ENCODE measurements at regions not wholly inside any gene's neighbourhood (a gene's known extent, or its start where the extent isn't known, plus 50 kb on each side); places are given as distances from the start of the nearest gene placed in this dataset.
"Not testable (repeated sequence)": the region's sequence is repeated elsewhere in the genome, so short reads cannot be mapped to it uniquely, and the experiment has no call there.

- no peak for DNase-seq
These were observed 426.5 kb downstream of the CD83 start for GRCh38 chr6:14543971-14544585.

- no peak for DNase-seq
These were observed 427.1 kb downstream of the CD83 start for GRCh38 chr6:14544666-14545065.

GRCh38 chr6:14545496-14545895, 427.9 kb downstream of the CD83 start:
- DNase-seq, result no peak

GRCh38 chr6:14546036-14546435, 428.5 kb downstream of the CD83 start:
- no peak for DNase-seq

GRCh38 chr6:14547284-14547998, 429.9 kb downstream of the CD83 start:
- no peak for DNase-seq

GRCh38 chr6:14549304-14549770, 431.8 kb downstream of the CD83 start:
- no peak for DNase-seq

GRCh38 chr6:14549871-14550270, 432.3 kb downstream of the CD83 start:
- DNase-seq, result no peak

- no peak for DNase-seq
These were observed 432.8 kb downstream of the CD83 start for GRCh38 chr6:14550410-14550809.

GRCh38 chr6:14550822-14551221, 433.2 kb downstream of the CD83 start:
- no peak for DNase-seq

GRCh38 chr6:14551601-14552000, 434.0 kb downstream of the CD83 start:
- not testable (repeated sequence) for DNase-seq

GRCh38 chr6:14552891-14553290, 435.3 kb downstream of the CD83 start:
- DNase-seq, result no peak

- no peak for DNase-seq
These were observed 435.9 kb downstream of the CD83 start for GRCh38 chr6:14553515-14553914.

GRCh38 chr6:14555804-14556203, 438.2 kb downstream of the CD83 start:
- DNase-seq, result no peak

- DNase-seq, result no peak
These were observed 442.4 kb downstream of the CD83 start for GRCh38 chr6:14559746-14560536.

- DNase-seq, result not testable (repeated sequence)
These were observed 444.0 kb downstream of the CD83 start for GRCh38 chr6:14561563-14561962.

- no peak for DNase-seq
These were observed 450.3 kb downstream of the CD83 start for GRCh38 chr6:14567842-14568241.

GRCh38 chr6:14569394-14569793, 451.8 kb downstream of the CD83 start:
- DNase-seq, result no peak

- not testable (repeated sequence) for DNase-seq
These were observed 452.3 kb downstream of the CD83 start for GRCh38 chr6:14569874-14570273.

- no peak for DNase-seq
These were observed 453.4 kb downstream of the CD83 start for GRCh38 chr6:14571001-14571400.

GRCh38 chr6:14571746-14572145, 454.2 kb downstream of the CD83 start:
- DNase-seq, result no peak

- DNase-seq, result no peak
These were observed 455.7 kb downstream of the CD83 start for GRCh38 chr6:14573267-14573666.

- no peak for DNase-seq
These were observed 456.2 kb downstream of the CD83 start for GRCh38 chr6:14573703-14574290.

GRCh38 chr6:14575961-14576360, 458.4 kb downstream of the CD83 start:
- no peak for DNase-seq
